Body of pancreas (tissue), 4 donors: ENCODE measurements at regions not wholly inside any gene's neighbourhood (a gene's known extent, or its start where the extent isn't known, plus 50 kb on each side); places are given as distances from the start of the nearest gene placed in this dataset.

Experiments
- POLR2A ChIP-seq, 3 donors: fragments of 450-650 bp; IDR thresholded peaks; one replicate each; pipeline ENCODE4 v1.6.1; 2016; ENCODE audit warnings: antibody characterized with exemption in 3 of 3, mild to moderate bottlenecking in 2 of 3
- TF ChIP-seq, protein P1 (sequence below), 7 experiments: fragments of 450-650 bp in 4 of 7; fragments of 200-600 bp in 3 of 7; sonication (generic) in 3 of 7; IDR thresholded peaks; one replicate each; pipeline ENCODE4 v1.5.1; 2016 to 2019; ENCODE audit warnings: antibody characterized with exemption in 7 of 7

DNA sequence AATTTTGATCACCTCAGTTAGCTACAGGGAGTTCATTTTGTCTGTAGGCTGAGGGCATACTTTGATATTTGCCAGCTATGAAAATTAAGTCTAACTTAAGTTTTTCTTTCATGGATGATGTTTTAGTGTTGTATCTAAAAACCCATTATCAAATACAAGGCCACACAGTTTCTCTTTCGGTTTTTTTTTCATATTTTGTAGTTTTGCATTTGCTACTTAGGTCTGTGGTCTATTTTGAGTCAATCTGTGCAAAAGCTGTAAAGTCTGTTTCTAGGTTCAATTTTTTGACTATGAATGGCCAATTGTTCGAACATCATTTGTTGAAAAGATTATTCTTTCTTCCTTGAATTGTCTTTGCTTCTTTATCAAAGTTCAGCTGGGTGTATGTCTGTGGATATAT is 895.6 kb upstream of the ANO3 start:
- TF ChIP-seq, protein P1, sequence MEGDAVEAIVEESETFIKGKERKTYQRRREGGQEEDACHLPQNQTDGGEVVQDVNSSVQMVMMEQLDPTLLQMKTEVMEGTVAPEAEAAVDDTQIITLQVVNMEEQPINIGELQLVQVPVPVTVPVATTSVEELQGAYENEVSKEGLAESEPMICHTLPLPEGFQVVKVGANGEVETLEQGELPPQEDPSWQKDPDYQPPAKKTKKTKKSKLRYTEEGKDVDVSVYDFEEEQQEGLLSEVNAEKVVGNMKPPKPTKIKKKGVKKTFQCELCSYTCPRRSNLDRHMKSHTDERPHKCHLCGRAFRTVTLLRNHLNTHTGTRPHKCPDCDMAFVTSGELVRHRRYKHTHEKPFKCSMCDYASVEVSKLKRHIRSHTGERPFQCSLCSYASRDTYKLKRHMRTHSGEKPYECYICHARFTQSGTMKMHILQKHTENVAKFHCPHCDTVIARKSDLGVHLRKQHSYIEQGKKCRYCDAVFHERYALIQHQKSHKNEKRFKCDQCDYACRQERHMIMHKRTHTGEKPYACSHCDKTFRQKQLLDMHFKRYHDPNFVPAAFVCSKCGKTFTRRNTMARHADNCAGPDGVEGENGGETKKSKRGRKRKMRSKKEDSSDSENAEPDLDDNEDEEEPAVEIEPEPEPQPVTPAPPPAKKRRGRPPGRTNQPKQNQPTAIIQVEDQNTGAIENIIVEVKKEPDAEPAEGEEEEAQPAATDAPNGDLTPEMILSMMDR (IDR thresholded peaks at IDR 0.05): no peak
- no peak for TF ChIP-seq POLR2A (IDR thresholded peaks at IDR 0.05)
